Neural crest cell (in vitro differentiated cells): ENCODE measurements at regions not wholly inside any gene's neighbourhood (a gene's known extent, or its start where the extent isn't known, plus 50 kb on each side); places are given as distances from the start of the nearest gene placed in this dataset.

Source experiments
- DNase-seq: peaks from one replicate; pipeline ENCODE4 v3.0.0; 2021; ENCODE audit warnings: low read depth, mixed read lengths, low spot score
- H3K27ac Mint-ChIP-seq: one replicate; pipeline ENCODE4 v1.8.0; 2021; ENCODE audit warnings: mild to moderate bottlenecking, mixed read lengths; ENCODE audit not compliant: unreplicated experiment
- H3K27me3 Mint-ChIP-seq: 2 replicates; pipeline ENCODE4 v1.8.0; 2021; ENCODE audit warnings: low read depth, mild to moderate bottlenecking, mixed read lengths
- H3K36me3 Mint-ChIP-seq: 2 replicates; pipeline ENCODE4 v1.8.0; 2021; ENCODE audit warnings: low read depth, mild to moderate bottlenecking, mixed read lengths
- H3K4me1 Mint-ChIP-seq: 2 replicates; pipeline ENCODE4 v1.8.0; 2021; ENCODE audit warnings: mixed read lengths
- H3K4me3 Mint-ChIP-seq: one replicate; pipeline ENCODE4 v1.8.0; 2021; ENCODE audit warnings: mild to moderate bottlenecking, mixed read lengths
- H3K9me3 Mint-ChIP-seq: 2 replicates; pipeline ENCODE4 v1.8.0; 2021; ENCODE audit warnings: mixed read lengths
- TF ChIP-seq, protein P1 (sequence below): fragments of 200-600 bp; sonication (generic); conservative IDR thresholded peaks from 2 replicates; pipeline ENCODE4 v1.5.0; 2021; ENCODE audit warnings: antibody characterized with exemption, mild to moderate bottlenecking

- peaks cover 4% of the 10 kb centered on the region for H3K36me3 Mint-ChIP-seq
- peaks cover 6% of the 10 kb centered on the region for H3K4me1 Mint-ChIP-seq
- TF ChIP-seq, protein P1, sequence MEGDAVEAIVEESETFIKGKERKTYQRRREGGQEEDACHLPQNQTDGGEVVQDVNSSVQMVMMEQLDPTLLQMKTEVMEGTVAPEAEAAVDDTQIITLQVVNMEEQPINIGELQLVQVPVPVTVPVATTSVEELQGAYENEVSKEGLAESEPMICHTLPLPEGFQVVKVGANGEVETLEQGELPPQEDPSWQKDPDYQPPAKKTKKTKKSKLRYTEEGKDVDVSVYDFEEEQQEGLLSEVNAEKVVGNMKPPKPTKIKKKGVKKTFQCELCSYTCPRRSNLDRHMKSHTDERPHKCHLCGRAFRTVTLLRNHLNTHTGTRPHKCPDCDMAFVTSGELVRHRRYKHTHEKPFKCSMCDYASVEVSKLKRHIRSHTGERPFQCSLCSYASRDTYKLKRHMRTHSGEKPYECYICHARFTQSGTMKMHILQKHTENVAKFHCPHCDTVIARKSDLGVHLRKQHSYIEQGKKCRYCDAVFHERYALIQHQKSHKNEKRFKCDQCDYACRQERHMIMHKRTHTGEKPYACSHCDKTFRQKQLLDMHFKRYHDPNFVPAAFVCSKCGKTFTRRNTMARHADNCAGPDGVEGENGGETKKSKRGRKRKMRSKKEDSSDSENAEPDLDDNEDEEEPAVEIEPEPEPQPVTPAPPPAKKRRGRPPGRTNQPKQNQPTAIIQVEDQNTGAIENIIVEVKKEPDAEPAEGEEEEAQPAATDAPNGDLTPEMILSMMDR: no peak
Measured at GRCh38 chr10:44706745-44707144, 204.4 kb upstream of the TMEM72 start.

GRCh38 chr10:44713307-44713706 is 197.8 kb upstream of the TMEM72 start:
- no peaks in the 10 kb centered on the region for H3K36me3 Mint-ChIP-seq
- H3K27ac Mint-ChIP-seq: no peak overlapping the region
- no peaks in the 10 kb centered on the region for H3K4me1 Mint-ChIP-seq
- TF ChIP-seq, protein P1: no peak
- no peak for DNase-seq
- H3K4me3 Mint-ChIP-seq: no peak overlapping the region
- H3K27me3 Mint-ChIP-seq: no peaks in the 10 kb centered on the region
- H3K9me3 Mint-ChIP-seq: peaks cover 3% of the 10 kb centered on the region

More at GRCh38 chr10:44706745-44707144, 204.4 kb upstream of the TMEM72 start:
- Mint-ChIP-seq H3K27me3 (no peaks in the 10 kb centered on the region), H3K4me3 (no peak overlapping the region), H3K27ac (no peak overlapping the region), H3K9me3 (peaks cover 15% of the 10 kb centered on the region)
- no peak for DNase-seq

DNA sequence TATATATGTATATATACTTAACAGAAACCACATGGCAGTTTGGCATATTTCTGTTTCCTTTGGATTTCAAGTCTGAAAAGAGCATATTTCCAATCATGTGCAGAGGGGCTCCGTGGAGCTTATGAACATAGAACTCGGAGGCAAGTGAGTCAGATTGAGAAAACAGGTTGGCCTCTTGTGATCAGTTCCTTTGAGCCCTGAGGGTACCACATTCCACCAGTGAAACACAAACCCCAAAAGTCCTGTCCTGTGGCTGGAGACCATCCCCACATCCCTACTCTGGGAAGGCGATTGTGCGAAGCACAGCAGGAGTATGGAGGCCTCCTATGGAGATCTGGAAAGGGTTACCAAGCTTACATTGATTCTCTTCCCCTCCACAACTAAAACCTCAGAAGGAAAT is 196.7 kb upstream of the TMEM72 start:
- Mint-ChIP-seq H3K36me3 (no peaks in the 10 kb centered on the region), H3K27me3 (no peaks in the 10 kb centered on the region), H3K4me3 (no peak overlapping the region), H3K27ac (no peak overlapping the region), H3K4me1 (no peaks in the 10 kb centered on the region), H3K9me3 (peaks cover 3% of the 10 kb centered on the region)
- TF ChIP-seq, protein P1: no peak
- DNase-seq: no peak

GRCh38 chr10:44715136-44715535 is 196.0 kb upstream of the TMEM72 start:
- H3K36me3 Mint-ChIP-seq: no peaks in the 10 kb centered on the region
- no peak overlapping the region for H3K4me3 Mint-ChIP-seq
- no peak overlapping the region for H3K27ac Mint-ChIP-seq
- TF ChIP-seq, protein P1: no peak
- no peaks in the 10 kb centered on the region for H3K27me3 Mint-ChIP-seq
- no peaks in the 10 kb centered on the region for H3K9me3 Mint-ChIP-seq
- no peaks in the 10 kb centered on the region for H3K4me1 Mint-ChIP-seq
- DNase-seq: no peak

DNA sequence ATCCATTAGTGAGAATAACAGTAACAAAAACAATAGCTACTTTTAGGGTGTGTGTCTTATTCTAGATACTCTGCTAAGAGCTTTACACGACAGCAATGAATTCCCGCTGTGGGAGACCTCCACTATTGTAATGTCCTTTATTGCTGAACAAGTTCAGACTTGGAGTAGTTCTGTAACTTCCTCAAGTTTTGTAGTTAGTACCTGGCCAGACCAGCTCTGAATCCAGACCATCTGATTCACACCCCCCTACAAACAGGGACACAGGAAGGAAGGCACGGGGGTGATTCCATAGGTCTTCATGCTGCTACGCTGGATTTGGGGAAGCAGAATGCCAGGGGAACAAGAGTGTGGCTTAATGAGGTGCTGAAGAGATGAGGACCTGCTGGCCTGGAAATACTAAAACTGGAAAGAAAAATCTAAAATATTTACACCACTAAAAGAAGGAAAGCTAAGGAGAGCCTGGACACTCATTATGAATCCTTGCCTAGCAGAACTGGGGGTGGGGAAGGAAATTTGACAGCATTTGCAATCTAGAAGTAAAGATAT is 194.6 kb upstream of the TMEM72 start:
- TF ChIP-seq, protein P1: no peak
- Mint-ChIP-seq H3K4me1 (no peaks in the 10 kb centered on the region), H3K9me3 (no peaks in the 10 kb centered on the region), H3K36me3 (no peaks in the 10 kb centered on the region), H3K27me3 (no peaks in the 10 kb centered on the region), H3K4me3 (no peak overlapping the region), H3K27ac (no peak overlapping the region)
- no peak for DNase-seq
